Activated T-helper 1 cell treated with anti-CD3 and anti-CD28 coated beads, Interleukin-12 subunit alpha, Interleukin-12 subunit beta, Interleukin-2, Interleukin-4 antibody, amounts not matched to agents 30 ng/mL and 10 ng/mL and 1 ng/mL, durations not matched to agents 14 hours and 24 hours and 36 hours (primary cell): ENCODE measurements at regions not wholly inside any gene's neighbourhood (a gene's known extent, or its start where the extent isn't known, plus 50 kb on each side); places are given as distances from the start of the nearest gene placed in this dataset.

Experiments used
- DNase-seq: peaks from one replicate; pipeline ENCODE4 v3.0.0; 2021; ENCODE audit warnings: low spot score
- H3K27ac Mint-ChIP-seq: one replicate; pipeline ENCODE4 v1.8.0; 2021; ENCODE audit warnings: mild to moderate bottlenecking, mixed read lengths
- H3K27me3 Mint-ChIP-seq: one replicate; pipeline ENCODE4 v1.8.0; 2022; ENCODE audit warnings: mild to moderate bottlenecking, moderate library complexity, mixed read lengths; ENCODE audit not compliant: insufficient read depth
- H3K36me3 Mint-ChIP-seq: one replicate; pipeline ENCODE4 v1.8.0; 2021; ENCODE audit warnings: low read depth, mixed read lengths
- H3K4me1 Mint-ChIP-seq: one replicate; pipeline ENCODE4 v1.8.0; 2021; ENCODE audit warnings: low read depth, mixed read lengths
- H3K4me3 Mint-ChIP-seq: one replicate; pipeline ENCODE4 v1.8.0; 2021; ENCODE audit warnings: mild to moderate bottlenecking, moderate library complexity, mixed read lengths
- H3K9me3 Mint-ChIP-seq: one replicate; pipeline ENCODE4 v1.8.0; 2021; ENCODE audit warnings: mixed read lengths
- intact Hi-C: fragments of 100-400 bp; cut with micrococcal nuclease; formaldehyde crosslinking; loops from one replicate; pipeline ENCODE4 v1.15.1; 2024

DNA sequence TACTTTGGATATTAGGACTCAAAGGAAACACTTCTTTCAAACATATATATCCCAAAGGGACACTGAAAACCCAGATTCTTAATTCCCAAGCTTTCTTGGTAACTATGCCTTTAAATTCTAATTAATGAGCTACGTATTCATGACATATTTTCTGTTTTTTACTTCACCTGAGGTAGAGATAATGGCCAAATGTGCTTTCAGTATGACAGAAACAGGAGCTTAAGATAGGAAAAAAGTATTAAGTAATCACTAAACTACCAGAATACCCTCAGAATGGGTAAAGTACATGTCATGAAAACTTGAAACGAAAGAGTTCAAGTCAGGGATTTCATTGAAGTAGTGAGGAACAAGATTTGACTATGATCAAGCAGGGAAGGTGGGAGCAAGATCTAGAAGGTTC is 478.5 kb downstream of the AGTPBP1 start:
- H3K27me3 Mint-ChIP-seq, result peaks cover 2% of the 10 kb centered on the region
- no peak overlapping the region for H3K27ac Mint-ChIP-seq
- intact Hi-C loops, result no loop called here
- no peaks in the 10 kb centered on the region for H3K36me3 Mint-ChIP-seq
- no peaks in the 10 kb centered on the region for H3K4me1 Mint-ChIP-seq
- H3K9me3 Mint-ChIP-seq, result no peaks in the 10 kb centered on the region
- no peak for DNase-seq
- H3K4me3 Mint-ChIP-seq, result no peak overlapping the region

GRCh38 chr9:85262333-85262732 is 479.4 kb downstream of the AGTPBP1 start:
- H3K4me1 Mint-ChIP-seq, result no peaks in the 10 kb centered on the region
- no peaks in the 10 kb centered on the region for H3K36me3 Mint-ChIP-seq
- intact Hi-C loops, result no loop called here
- no peak overlapping the region for H3K4me3 Mint-ChIP-seq
- H3K27ac Mint-ChIP-seq, result no peak overlapping the region
- no peaks in the 10 kb centered on the region for H3K9me3 Mint-ChIP-seq
- H3K27me3 Mint-ChIP-seq, result peaks cover 2% of the 10 kb centered on the region
- no peak for DNase-seq

- peaks cover 2% of the 10 kb centered on the region for H3K27me3 Mint-ChIP-seq
Measured at GRCh38 chr9:85260275-85260845, 481.4 kb downstream of the AGTPBP1 start.

GRCh38 chr9:85258823-85259370 is 482.9 kb downstream of the AGTPBP1 start:
- intact Hi-C loops, result loop anchor here (2.0 kb wide), 1 partner anchor 862 kb away; no protein-coding TSS in a partner anchor
- no peak for DNase-seq
- H3K4me3 Mint-ChIP-seq, result no peak overlapping the region
- no peaks in the 10 kb centered on the region for H3K9me3 Mint-ChIP-seq
- no peaks in the 10 kb centered on the region for H3K36me3 Mint-ChIP-seq
- H3K4me1 Mint-ChIP-seq, result no peaks in the 10 kb centered on the region
- no peak overlapping the region for H3K27ac Mint-ChIP-seq
- H3K27me3 Mint-ChIP-seq, result peaks cover 2% of the 10 kb centered on the region

More at GRCh38 chr9:85260275-85260845, 481.4 kb downstream of the AGTPBP1 start:
- DNase-seq, result no peak
- Mint-ChIP-seq H3K36me3 (no peaks in the 10 kb centered on the region), H3K9me3 (no peaks in the 10 kb centered on the region), H3K4me1 (no peaks in the 10 kb centered on the region), H3K4me3 (no peak overlapping the region), H3K27ac (no peak overlapping the region)
- intact Hi-C loops, result no loop called here

DNA sequence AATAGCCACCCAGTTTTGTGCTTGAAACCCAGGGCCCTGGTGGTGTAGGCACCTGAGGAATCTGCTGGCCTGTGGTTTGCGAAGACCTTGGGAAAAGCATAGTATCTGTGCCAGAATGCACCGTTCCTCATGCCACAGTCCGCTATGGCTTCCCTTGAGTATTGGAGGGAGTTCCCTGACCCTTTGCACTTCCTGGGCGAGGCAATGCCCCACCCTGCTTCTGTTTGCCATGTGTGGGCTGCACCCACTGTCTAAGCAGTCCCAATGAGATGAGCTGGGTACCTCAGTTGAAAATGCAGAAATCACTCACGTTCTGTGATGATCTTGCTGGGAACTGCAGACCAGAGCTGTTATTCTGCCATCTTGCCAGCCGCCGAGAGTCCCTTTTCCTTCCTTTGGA is 483.5 kb downstream of the AGTPBP1 start:
- intact Hi-C loops, result loop anchor here (2.0 kb wide), 1 partner anchor 861 kb away; no protein-coding TSS in a partner anchor
- H3K4me1 Mint-ChIP-seq, result no peaks in the 10 kb centered on the region
- H3K9me3 Mint-ChIP-seq, result no peaks in the 10 kb centered on the region

DNA sequence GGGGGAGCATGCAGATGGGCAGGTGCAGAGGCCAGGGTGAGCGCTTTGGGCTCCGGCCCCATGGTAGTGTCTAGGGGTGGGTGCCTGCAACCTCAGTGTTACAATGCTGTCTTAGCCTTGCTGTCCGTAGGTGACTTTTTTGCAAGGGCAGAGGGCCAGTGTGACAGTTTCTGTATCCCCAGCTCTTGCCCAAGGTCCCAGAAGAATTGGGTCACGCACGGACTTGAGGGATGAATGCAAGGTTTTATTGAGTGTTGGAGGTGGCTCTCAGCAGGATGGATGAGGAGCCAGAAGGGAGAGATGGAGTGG is 492.5 kb downstream of the AGTPBP1 start:
- no peak overlapping the region for H3K4me3 Mint-ChIP-seq
- no peaks in the 10 kb centered on the region for H3K36me3 Mint-ChIP-seq
- intact Hi-C loops, result no loop called here
- H3K9me3 Mint-ChIP-seq, result no peaks in the 10 kb centered on the region
- H3K27me3 Mint-ChIP-seq, result no peaks in the 10 kb centered on the region
- no peaks in the 10 kb centered on the region for H3K4me1 Mint-ChIP-seq
- DNase-seq, result no peak
- H3K27ac Mint-ChIP-seq, result no peak overlapping the region

More for the DNA sequence above, 483.5 kb downstream of the AGTPBP1 start:
- Mint-ChIP-seq H3K4me3 (no peak overlapping the region), H3K36me3 (no peaks in the 10 kb centered on the region), H3K27ac (no peak overlapping the region), H3K27me3 (peaks cover 2% of the 10 kb centered on the region)
- DNase-seq, result no peak

GRCh38 chr9:85248514-85249312 is 493.0 kb downstream of the AGTPBP1 start:
- DNase-seq, result no peak
- Mint-ChIP-seq H3K4me3 (no peak overlapping the region), H3K27ac (no peak overlapping the region), H3K4me1 (no peaks in the 10 kb centered on the region), H3K27me3 (no peaks in the 10 kb centered on the region), H3K9me3 (no peaks in the 10 kb centered on the region), H3K36me3 (no peaks in the 10 kb centered on the region)
- intact Hi-C loops, result no loop called here

DNA sequence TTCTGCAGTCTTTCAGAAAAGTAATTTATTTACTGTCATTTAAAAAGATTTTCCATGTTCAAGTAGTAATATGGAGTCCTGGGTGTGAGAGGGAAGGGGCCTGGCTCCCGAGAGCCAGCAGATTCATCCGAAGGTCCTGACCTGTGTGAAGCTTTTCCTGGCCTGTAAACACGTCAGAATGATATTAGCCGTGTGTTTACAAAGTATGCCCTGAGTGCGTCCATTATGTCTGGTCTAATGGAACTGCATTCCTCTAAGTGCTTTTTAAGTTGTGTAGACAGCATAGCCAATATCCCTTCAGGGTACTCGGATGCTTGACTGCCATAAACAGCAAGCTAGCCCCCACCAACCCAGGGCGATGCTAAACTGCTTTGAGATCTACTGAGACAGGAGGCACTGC is 495.2 kb downstream of the AGTPBP1 start:
- H3K4me1 Mint-ChIP-seq, result no peaks in the 10 kb centered on the region
- H3K36me3 Mint-ChIP-seq, result no peaks in the 10 kb centered on the region
- H3K27me3 Mint-ChIP-seq, result no peaks in the 10 kb centered on the region
- no peak for DNase-seq
- no peaks in the 10 kb centered on the region for H3K9me3 Mint-ChIP-seq
- no peak overlapping the region for H3K4me3 Mint-ChIP-seq
- intact Hi-C loops, result no loop called here
- no peak overlapping the region for H3K27ac Mint-ChIP-seq

- H3K4me3 Mint-ChIP-seq, result no peak overlapping the region
- H3K27me3 Mint-ChIP-seq, result no peaks in the 10 kb centered on the region
- no peaks in the 10 kb centered on the region for H3K9me3 Mint-ChIP-seq
- no peaks in the 10 kb centered on the region for H3K36me3 Mint-ChIP-seq
- no peak for DNase-seq
- no peak overlapping the region for H3K27ac Mint-ChIP-seq
- no peaks in the 10 kb centered on the region for H3K4me1 Mint-ChIP-seq
- intact Hi-C loops, result no loop called here
Measured at GRCh38 chr9:85244856-85245255, 496.9 kb downstream of the AGTPBP1 start.

DNA sequence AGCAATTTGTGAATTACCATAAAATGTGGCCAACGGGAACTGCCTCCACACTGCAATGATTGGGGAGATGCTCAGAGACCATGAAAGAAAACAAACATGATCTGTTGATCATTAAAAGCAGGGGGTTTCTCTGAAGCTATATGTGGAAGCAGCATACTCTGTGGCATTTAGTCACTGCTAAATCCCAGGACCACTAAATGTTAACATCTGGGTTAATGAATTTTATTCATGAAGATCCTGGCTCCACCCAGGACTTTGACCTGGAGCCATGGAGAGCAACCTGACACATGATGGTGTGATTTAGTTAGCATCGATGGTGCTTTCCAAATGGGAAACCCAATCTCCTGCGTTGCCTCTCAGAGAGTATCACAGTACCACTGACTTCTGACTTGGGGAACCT is 497.8 kb downstream of the AGTPBP1 start:
- no peak overlapping the region for H3K27ac Mint-ChIP-seq
- H3K9me3 Mint-ChIP-seq, result no peaks in the 10 kb centered on the region
- H3K4me1 Mint-ChIP-seq, result no peaks in the 10 kb centered on the region
- no peak overlapping the region for H3K4me3 Mint-ChIP-seq
- intact Hi-C loops, result no loop called here
- no peaks in the 10 kb centered on the region for H3K27me3 Mint-ChIP-seq
- DNase-seq, result no peak
- H3K36me3 Mint-ChIP-seq, result no peaks in the 10 kb centered on the region

GRCh38 chr9:85237478-85237877 is 504.3 kb downstream of the AGTPBP1 start:
- Mint-ChIP-seq H3K27ac (no peak overlapping the region), H3K4me1 (no peaks in the 10 kb centered on the region)

GRCh38 chr9:85230081-85230480 is 511.7 kb downstream of the AGTPBP1 start:
- intact Hi-C loops, result no loop called here
- Mint-ChIP-seq H3K36me3 (no peaks in the 10 kb centered on the region), H3K27me3 (no peaks in the 10 kb centered on the region), H3K9me3 (no peaks in the 10 kb centered on the region), H3K4me3 (no peak overlapping the region), H3K4me1 (no peaks in the 10 kb centered on the region), H3K27ac (no peak overlapping the region)
- no peak for DNase-seq

More at GRCh38 chr9:85237478-85237877, 504.3 kb downstream of the AGTPBP1 start:
- Mint-ChIP-seq H3K27me3 (no peaks in the 10 kb centered on the region), H3K9me3 (no peaks in the 10 kb centered on the region), H3K4me3 (no peak overlapping the region), H3K36me3 (no peaks in the 10 kb centered on the region)
- intact Hi-C loops, result no loop called here
- no peak for DNase-seq

DNA sequence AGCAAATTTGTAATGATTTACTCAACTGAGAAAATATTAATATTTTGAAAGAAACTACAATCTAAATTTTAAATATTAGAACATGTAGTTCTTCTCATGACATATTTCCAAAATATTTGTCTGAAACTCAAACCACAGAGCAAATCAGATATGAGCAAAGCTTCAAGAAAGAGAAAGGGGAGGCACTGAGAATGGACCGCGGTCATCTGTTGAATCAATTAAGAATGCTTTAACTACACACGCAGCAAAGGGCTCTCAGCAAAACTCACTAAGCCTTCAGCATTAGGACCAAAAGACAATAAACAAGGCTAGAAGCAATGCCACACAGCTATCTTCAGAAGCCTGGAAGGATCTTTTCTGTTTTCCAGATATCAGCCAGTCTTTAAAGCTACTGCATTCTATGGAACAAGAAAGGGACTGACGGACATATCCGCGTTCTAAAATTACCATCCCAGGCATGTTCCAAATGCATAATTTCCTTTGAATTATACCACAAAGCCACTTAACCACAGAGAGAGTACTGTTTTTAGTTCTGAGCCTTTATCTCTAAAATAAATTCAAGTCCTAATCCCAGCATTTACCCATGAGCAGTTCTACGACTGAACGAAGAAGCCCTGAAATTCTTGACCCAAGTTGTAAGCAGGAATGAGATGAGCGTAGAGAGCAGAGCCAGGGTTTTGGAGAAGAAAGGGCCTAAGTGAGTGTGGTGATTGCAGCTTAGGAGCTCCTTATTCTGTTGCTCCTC is 513.5 kb downstream of the AGTPBP1 start:
- no peak for DNase-seq
- Mint-ChIP-seq H3K4me1 (no peaks in the 10 kb centered on the region), H3K4me3 (no peak overlapping the region), H3K27me3 (no peaks in the 10 kb centered on the region), H3K27ac (no peak overlapping the region), H3K9me3 (no peaks in the 10 kb centered on the region), H3K36me3 (no peaks in the 10 kb centered on the region)
- intact Hi-C loops, result no loop called here
